HepG2 (cell line): ENCODE measurements at regions not wholly inside any gene's neighbourhood (a gene's known extent, or its start where the extent isn't known, plus 50 kb on each side); places are given as distances from the start of the nearest gene placed in this dataset.

Source experiments
- FOXP4 ChIP-seq: sonication (generic); formaldehyde crosslinking; IDR thresholded peaks from 2 replicates; pipeline ENCODE4 v1.4.0; 2020; ENCODE audit warnings: missing genetic modification reagents
- MAFK ChIP-seq, 2 experiments: IDR thresholded peaks in 1 of 2; conservative IDR thresholded peaks in 1 of 2; 2 replicates each; pipeline ENCODE4 v1.6.1; 2011; ENCODE audit warnings: improper control_type of control experiment in 2 of 2, low read length in 2 of 2
- SOX6 ChIP-seq, 2 experiments: fragments of 450-650 bp in 1 of 2; sonication (generic) in 1 of 2; formaldehyde crosslinking in 1 of 2; IDR thresholded peaks; 2 replicates each; pipeline versions ENCODE4 v1.4.0 to v1.6.1; 2017 to 2020; ENCODE audit warnings: antibody characterized with exemption in 1 of 2, mild to moderate bottlenecking in 1 of 2, missing genetic modification reagents in 1 of 2
- TRIM24 ChIP-seq: sonication (generic); formaldehyde crosslinking; IDR thresholded peaks from 2 replicates; pipeline ENCODE4 v1.8.0; 2022; ENCODE audit warnings: mild to moderate bottlenecking, missing genetic modification reagents
- ZNF629 ChIP-seq: sonication (generic); formaldehyde crosslinking; conservative IDR thresholded peaks from 2 replicates; pipeline ENCODE4 v1.5.0; 2020; ENCODE audit warnings: missing genetic modification reagents

GRCh38 chr2:16323126-16323520 is 342.5 kb downstream of the CYRIA start:
- no peak for TF ChIP-seq FOXP4 (CRISPR knock-in tag)
- no peak for TF ChIP-seq MAFK (conservative IDR thresholded peaks at IDR 0.05 in 1 of 2, IDR thresholded peaks at IDR 0.05 in 1 of 2; ENCODE audit: low read length in 2 of 2)
- no peak for TF ChIP-seq ZNF629
- no peak for TF ChIP-seq SOX6 (IDR thresholded peaks at IDR 0.05)
- no peak for TF ChIP-seq SOX6 (CRISPR knock-in tag; IDR thresholded peaks at IDR 0.05)
- no peak for TF ChIP-seq TRIM24 (CRISPR knock-in tag)
